ENCODE measurements at regions not wholly inside any gene's neighbourhood (a gene's known extent, or its start where the extent isn't known, plus 50 kb on each side); places are given as distances from the start of the nearest gene placed in this dataset.

DNA sequence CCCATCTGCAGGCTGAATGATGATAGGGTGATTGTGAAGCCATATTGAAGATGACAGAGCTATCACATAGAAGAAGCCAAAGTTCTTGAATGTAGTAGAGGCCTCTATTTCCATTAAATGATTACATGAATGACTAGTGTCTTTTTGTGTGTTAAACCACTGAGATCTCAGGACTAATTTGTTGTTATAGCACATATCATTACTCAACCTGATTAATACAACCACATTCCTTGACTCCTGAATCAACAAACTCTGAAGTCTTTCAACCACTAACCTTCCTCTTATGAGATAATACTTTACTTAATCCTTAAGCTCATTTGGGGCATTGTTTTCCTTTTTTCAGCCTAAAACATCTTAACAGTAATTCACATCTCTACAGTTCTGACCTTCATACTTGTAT, 564.5 kb upstream of the ADAMTS9 start:
- no peak for TF ChIP-seq CTCF (conservative IDR thresholded peaks at IDR 0.05; ENCODE audit: low read length)
- DNase-seq (ENCODE audit: low read depth), result no peak

DNA sequence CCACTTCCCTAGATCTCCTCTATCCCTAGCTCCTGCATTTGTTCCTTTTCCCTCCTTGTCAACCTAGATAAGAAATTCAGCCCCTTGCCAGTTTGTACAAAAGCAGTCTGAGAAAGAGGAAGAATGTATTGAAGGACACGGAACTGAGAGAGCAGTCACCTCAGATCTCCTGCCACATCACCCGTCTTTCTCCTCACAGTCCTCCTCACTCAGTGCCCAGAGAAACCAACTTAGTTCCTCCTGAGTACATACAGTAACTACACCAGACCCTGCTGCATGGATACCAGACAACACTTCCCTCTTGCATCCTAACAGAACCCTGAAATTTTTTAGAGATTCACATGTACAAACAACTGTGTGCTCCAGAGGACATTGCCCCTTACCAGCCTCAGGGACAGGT, 563.6 kb upstream of the ADAMTS9 start:
- H3K4me3 ChIP-seq (ENCODE audit: low read length), result no peak overlapping the region
- TF ChIP-seq CTCF (conservative IDR thresholded peaks at IDR 0.05; ENCODE audit: low read length), result no peak
- DNase-seq (ENCODE audit: low read depth), result no peak

More for the DNA sequence above, 564.5 kb upstream of the ADAMTS9 start:
- H3K4me3 ChIP-seq (ENCODE audit: low read length), result no peak overlapping the region

DNA sequence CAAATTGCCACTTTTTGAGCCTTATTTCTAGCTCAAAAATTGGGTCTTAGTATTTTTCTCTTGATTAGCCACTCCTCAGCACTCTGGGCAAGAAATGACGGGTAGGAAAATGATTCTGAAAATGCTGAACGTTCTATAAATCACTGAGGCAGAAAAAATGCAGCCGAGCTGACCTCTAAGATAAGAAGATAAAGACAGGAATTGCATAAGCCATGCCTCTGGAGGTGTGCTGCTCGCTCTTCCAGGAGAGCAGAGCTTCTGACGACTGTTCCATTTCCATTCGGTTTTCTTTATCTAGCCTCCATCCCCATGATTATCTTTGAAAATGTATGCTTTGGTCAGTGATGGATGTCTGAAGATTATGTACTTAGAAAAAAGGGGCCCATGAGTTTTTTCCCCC, 558.8 kb upstream of the ADAMTS9 start:
- TF ChIP-seq CTCF (conservative IDR thresholded peaks at IDR 0.05; ENCODE audit: low read length), result no peak
- no peak overlapping the region for H3K4me3 ChIP-seq (ENCODE audit: low read length)
- DNase-seq (ENCODE audit: low read depth), result no peak

- peak; percentile 22 for DNase-seq (ENCODE audit: low read depth)
- peak; percentile 50 for TF ChIP-seq CTCF (conservative IDR thresholded peaks at IDR 0.05; ENCODE audit: low read length)
These were observed 557.6 kb upstream of the ADAMTS9 start for GRCh38 chr3:65245133-65246063.

DNA sequence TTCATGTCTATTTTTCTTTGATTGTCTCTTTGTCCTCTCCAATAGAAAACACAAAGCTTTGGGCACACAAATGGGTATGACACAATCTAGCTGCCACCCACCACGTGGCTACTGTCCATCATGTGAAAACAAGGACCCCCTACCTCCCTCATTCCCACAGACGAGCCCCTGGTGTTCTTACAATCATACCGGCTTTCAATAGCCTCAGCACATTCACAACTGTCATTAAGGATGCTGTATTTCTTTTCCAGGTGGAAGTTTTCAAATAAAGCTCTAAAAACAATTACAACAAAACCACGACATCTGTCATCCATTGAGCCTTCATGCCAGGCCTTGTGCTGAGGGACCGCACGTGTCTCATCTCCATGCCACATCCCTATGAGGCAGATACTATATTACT, 552.6 kb upstream of the ADAMTS9 start:
- TF ChIP-seq CTCF (conservative IDR thresholded peaks at IDR 0.05; ENCODE audit: low read length), result no peak
- no peak for DNase-seq (ENCODE audit: low read depth)
- no peak overlapping the region for H3K4me3 ChIP-seq (ENCODE audit: low read length)

More at GRCh38 chr3:65245133-65246063, 557.6 kb upstream of the ADAMTS9 start:
- no peak overlapping the region for H3K4me3 ChIP-seq (ENCODE audit: low read length)

DNA sequence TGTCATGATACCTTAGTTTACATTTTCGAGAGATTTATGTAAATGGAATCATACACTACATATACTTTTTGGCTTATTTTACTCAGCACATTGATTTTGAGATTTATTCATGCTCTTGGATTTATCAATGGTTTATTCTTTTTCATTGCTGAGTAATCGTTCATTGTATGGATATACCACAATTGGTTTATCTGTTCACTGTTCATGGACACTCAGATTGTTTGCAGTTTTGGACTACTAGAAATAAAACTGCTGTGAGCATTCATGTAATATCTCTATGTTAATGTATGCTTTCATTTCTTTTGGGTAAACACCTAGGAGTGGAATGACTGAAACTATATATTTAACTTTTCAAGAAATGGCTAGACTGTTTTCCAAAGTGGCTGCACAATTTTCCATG, 550.9 kb upstream of the ADAMTS9 start:
- H3K4me3 ChIP-seq (ENCODE audit: low read length), result no peak overlapping the region
- no peak for TF ChIP-seq CTCF (conservative IDR thresholded peaks at IDR 0.05; ENCODE audit: low read length)
- DNase-seq (ENCODE audit: low read depth), result no peak

GRCh38 chr3:65234499-65234898, 546.7 kb upstream of the ADAMTS9 start:
- no peak for DNase-seq (ENCODE audit: low read depth)
- no peak for TF ChIP-seq CTCF (conservative IDR thresholded peaks at IDR 0.05; ENCODE audit: low read length)
- no peak overlapping the region for H3K4me3 ChIP-seq (ENCODE audit: low read length)

All from AG10803 (cell line).